Astrocyte (in vitro differentiated cells and primary cell): ENCODE measurements at regions not wholly inside any gene's neighbourhood (a gene's known extent, or its start where the extent isn't known, plus 50 kb on each side); places are given as distances from the start of the nearest gene placed in this dataset.
A peak's percentile ranks its signal among the peaks of the same experiment; 100 is the strongest.

Experiments
- DNase-seq: peaks from one replicate; pipeline ENCODE4 v3.0.0-alpha.2; 2010; ENCODE audit warnings: low read depth
- FAIRE-seq: peaks from 2 replicates; lab custom pipeline; 2011; peaks lifted over from hg19 to GRCh38; lab: Jason Lieb, UNC
- H2AFZ ChIP-seq: 2 replicates; pipeline ENCODE4 v1.6.0; 2012; ENCODE audit warnings: low read depth, low read length, inconsistent platforms
- H3K27ac ChIP-seq: 2 replicates; pipeline ENCODE4 v1.5.1; 2011; ENCODE audit warnings: low read depth, low read length, inconsistent platforms
- H3K27me3 ChIP-seq: 2 replicates; pipeline ENCODE4 v1.6.0; 2011; ENCODE audit warnings: low read length, inconsistent platforms; ENCODE audit not compliant: insufficient read depth
- H3K36me3 ChIP-seq: 2 replicates; pipeline ENCODE4 v1.5.1; 2011; ENCODE audit warnings: low read length, inconsistent platforms; ENCODE audit not compliant: insufficient read depth
- H3K4me1 ChIP-seq: 2 replicates; pipeline ENCODE4 v1.5.1; 2011; ENCODE audit warnings: low read length, inconsistent platforms; ENCODE audit not compliant: insufficient read depth
- H3K4me2 ChIP-seq: 2 replicates; pipeline ENCODE4 v1.6.0; 2012; ENCODE audit warnings: low read length, inconsistent platforms
- H3K4me3 ChIP-seq: 2 replicates; pipeline ENCODE4 v1.5.1; 2011; ENCODE audit warnings: low read depth, mild to moderate bottlenecking, low read length, inconsistent platforms; ENCODE audit not compliant: insufficient read depth
- H3K79me2 ChIP-seq: 2 replicates; pipeline ENCODE4 v1.6.0; 2012; ENCODE audit warnings: mild to moderate bottlenecking, low read length, inconsistent platforms; ENCODE audit not compliant: insufficient read depth
- H3K9ac ChIP-seq: 2 replicates; pipeline ENCODE4 v1.6.0; 2012; ENCODE audit warnings: mild to moderate bottlenecking, low read length, inconsistent platforms
- H3K9me3 ChIP-seq: 2 replicates; pipeline ENCODE4 v1.5.1; 2012; ENCODE audit warnings: low read depth, mild to moderate bottlenecking, low read length, inconsistent platforms; ENCODE audit not compliant: insufficient read depth
- H4K20me1 ChIP-seq: 2 replicates; pipeline ENCODE4 v1.6.0; 2012; ENCODE audit warnings: low read length, inconsistent platforms; ENCODE audit not compliant: insufficient read depth
- H3K27ac Mint-ChIP-seq: one replicate; pipeline ENCODE4 v1.8.0; 2021; ENCODE audit warnings: mild to moderate bottlenecking, mixed read lengths; ENCODE audit not compliant: unreplicated experiment
- H3K27me3 Mint-ChIP-seq: one replicate; pipeline ENCODE4 v1.8.0; 2021; ENCODE audit warnings: low read depth, mixed read lengths; ENCODE audit not compliant: unreplicated experiment
- H3K36me3 Mint-ChIP-seq: one replicate; pipeline ENCODE4 v1.8.0; 2021; ENCODE audit warnings: low read depth, mixed read lengths; ENCODE audit not compliant: unreplicated experiment
- H3K4me1 Mint-ChIP-seq: one replicate; pipeline ENCODE4 v1.8.0; 2021; ENCODE audit warnings: low read depth, mixed read lengths; ENCODE audit not compliant: unreplicated experiment
- H3K4me3 Mint-ChIP-seq: one replicate; pipeline ENCODE4 v1.8.0; 2021; ENCODE audit warnings: mild to moderate bottlenecking, moderate library complexity, mixed read lengths; ENCODE audit not compliant: unreplicated experiment
- H3K9me3 Mint-ChIP-seq: one replicate; pipeline ENCODE4 v1.8.0; 2021; ENCODE audit warnings: mild to moderate bottlenecking, mixed read lengths; ENCODE audit not compliant: unreplicated experiment
- EZH2 ChIP-seq: IDR thresholded peaks from 2 replicates; pipeline ENCODE4 v1.6.1; 2012; ENCODE audit warnings: mild to moderate bottlenecking, low read length, inconsistent platforms; ENCODE audit not compliant: insufficient read depth
- TF ChIP-seq, protein P1 (sequence below): IDR thresholded peaks from 2 replicates; pipeline ENCODE4 v1.5.1; 2011; ENCODE audit warnings: low read depth, mild to moderate bottlenecking, inconsistent platforms, low read length, moderate library complexity; ENCODE audit not compliant: insufficient read depth

GRCh38 chr9:135214054-135214640 lies 126.7 kb downstream of the OLFM1 start:
- H3K4me3 ChIP-seq = no peak overlapping the region
- TF ChIP-seq, protein P1, sequence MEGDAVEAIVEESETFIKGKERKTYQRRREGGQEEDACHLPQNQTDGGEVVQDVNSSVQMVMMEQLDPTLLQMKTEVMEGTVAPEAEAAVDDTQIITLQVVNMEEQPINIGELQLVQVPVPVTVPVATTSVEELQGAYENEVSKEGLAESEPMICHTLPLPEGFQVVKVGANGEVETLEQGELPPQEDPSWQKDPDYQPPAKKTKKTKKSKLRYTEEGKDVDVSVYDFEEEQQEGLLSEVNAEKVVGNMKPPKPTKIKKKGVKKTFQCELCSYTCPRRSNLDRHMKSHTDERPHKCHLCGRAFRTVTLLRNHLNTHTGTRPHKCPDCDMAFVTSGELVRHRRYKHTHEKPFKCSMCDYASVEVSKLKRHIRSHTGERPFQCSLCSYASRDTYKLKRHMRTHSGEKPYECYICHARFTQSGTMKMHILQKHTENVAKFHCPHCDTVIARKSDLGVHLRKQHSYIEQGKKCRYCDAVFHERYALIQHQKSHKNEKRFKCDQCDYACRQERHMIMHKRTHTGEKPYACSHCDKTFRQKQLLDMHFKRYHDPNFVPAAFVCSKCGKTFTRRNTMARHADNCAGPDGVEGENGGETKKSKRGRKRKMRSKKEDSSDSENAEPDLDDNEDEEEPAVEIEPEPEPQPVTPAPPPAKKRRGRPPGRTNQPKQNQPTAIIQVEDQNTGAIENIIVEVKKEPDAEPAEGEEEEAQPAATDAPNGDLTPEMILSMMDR = no peak
- TF ChIP-seq EZH2 = no peak
- no peak overlapping the region for H3K4me3 Mint-ChIP-seq
- H3K9me3 ChIP-seq = peaks cover 7% of the 10 kb centered on the region
- FAIRE-seq (no peak), DNase-seq (no peak)
- H3K36me3 Mint-ChIP-seq = no peaks in the 10 kb centered on the region
- H3K27me3 Mint-ChIP-seq = peaks cover 58% of the 10 kb centered on the region
- no peaks in the 10 kb centered on the region for H3K36me3 ChIP-seq
- H3K27ac ChIP-seq = no peak overlapping the region
- no peak overlapping the region for H2AFZ ChIP-seq
- no peaks in the 10 kb centered on the region for H4K20me1 ChIP-seq
- no peak overlapping the region for H3K27ac Mint-ChIP-seq
- no peaks in the 10 kb centered on the region for H3K79me2 ChIP-seq
- H3K27me3 ChIP-seq = peaks cover 9% of the 10 kb centered on the region
- peaks cover 11% of the 10 kb centered on the region for H3K9me3 Mint-ChIP-seq
- H3K9ac ChIP-seq = no peak overlapping the region
- H3K4me1 ChIP-seq = no peaks in the 10 kb centered on the region
- H3K4me1 Mint-ChIP-seq = no peaks in the 10 kb centered on the region
- H3K4me2 ChIP-seq = no peak overlapping the region

DNA sequence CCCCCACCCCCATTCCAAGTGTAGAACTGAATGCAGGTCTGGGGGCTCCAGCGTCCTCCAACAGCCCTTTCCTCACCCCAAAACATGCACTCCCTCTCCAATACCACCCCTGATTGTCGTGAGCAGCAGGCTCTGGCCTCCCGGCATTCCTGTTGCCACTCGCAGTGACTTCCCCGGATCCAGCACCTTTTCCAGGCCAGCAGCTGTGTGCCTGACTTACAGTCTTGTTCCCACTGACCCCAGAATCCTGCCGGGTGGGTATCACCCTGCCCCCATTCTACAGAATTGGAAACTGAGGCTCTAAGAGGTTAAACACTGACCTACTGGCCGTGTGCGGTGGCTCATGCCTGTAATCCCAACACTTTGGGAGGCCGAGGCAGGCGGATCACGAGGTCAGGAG lies 127.2 kb downstream of the OLFM1 start:
- Histone ChIP-seq H3K4me3 (no peak overlapping the region), H3K27me3 (peaks cover 9% of the 10 kb centered on the region), H3K27ac (no peak overlapping the region), H4K20me1 (no peaks in the 10 kb centered on the region), H3K9me3 (peaks cover 4% of the 10 kb centered on the region), H3K79me2 (no peaks in the 10 kb centered on the region), H3K9ac (no peak overlapping the region), H3K4me2 (no peak overlapping the region), H3K4me1 (no peaks in the 10 kb centered on the region), H3K36me3 (no peaks in the 10 kb centered on the region), H2AFZ (no peak overlapping the region)
- peaks cover 11% of the 10 kb centered on the region for H3K9me3 Mint-ChIP-seq
- no peak for DNase-seq
- no peak overlapping the region for H3K27ac Mint-ChIP-seq
- TF ChIP-seq, protein P1 = no peak
- TF ChIP-seq EZH2 = no peak
- no peak overlapping the region for H3K4me3 Mint-ChIP-seq
- no peak for FAIRE-seq
- H3K27me3 Mint-ChIP-seq = peaks cover 60% of the 10 kb centered on the region
- no peaks in the 10 kb centered on the region for H3K36me3 Mint-ChIP-seq
- H3K4me1 Mint-ChIP-seq = no peaks in the 10 kb centered on the region

DNA sequence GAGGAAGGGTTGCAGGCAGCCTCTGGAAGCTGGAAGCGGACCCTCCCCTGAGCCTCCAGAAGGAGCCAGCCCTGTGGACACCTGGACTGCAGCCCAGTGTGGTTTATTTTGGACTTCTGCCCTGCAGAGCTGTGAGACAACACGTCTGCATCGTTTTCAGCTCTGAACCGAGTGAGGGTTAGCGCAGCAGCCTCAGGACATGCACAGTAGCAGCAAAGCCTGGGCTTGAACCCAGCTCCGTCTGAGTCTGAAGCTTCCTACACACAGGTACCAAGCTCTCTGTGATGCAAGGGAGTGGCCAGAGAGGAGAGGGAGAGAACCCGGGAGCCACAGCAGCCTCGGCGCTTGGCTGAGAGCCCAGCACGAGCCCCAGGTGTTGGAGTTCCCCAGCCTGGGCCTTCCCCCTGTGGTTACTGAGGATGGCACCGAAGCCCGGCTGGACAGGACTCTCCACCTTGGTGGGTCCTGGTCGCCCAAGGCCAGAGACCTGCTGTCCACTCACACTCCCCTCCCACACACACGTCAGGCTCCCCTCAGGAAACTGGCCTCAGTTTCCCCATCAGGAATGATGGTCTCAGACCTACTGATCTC lies 128.2 kb downstream of the OLFM1 start:
- no peaks in the 10 kb centered on the region for H3K36me3 Mint-ChIP-seq
- Histone ChIP-seq H3K27ac (no peak overlapping the region), H4K20me1 (no peaks in the 10 kb centered on the region), H3K27me3 (peaks cover 9% of the 10 kb centered on the region), H3K36me3 (no peaks in the 10 kb centered on the region), H3K79me2 (no peaks in the 10 kb centered on the region), H3K9ac (no peak overlapping the region), H3K4me3 (no peak overlapping the region), H2AFZ (no peak overlapping the region), H3K4me1 (no peaks in the 10 kb centered on the region), H3K4me2 (no peak overlapping the region), H3K9me3 (peaks cover 4% of the 10 kb centered on the region)
- H3K9me3 Mint-ChIP-seq = peaks cover 9% of the 10 kb centered on the region
- no peak overlapping the region for H3K27ac Mint-ChIP-seq
- H3K4me1 Mint-ChIP-seq = no peaks in the 10 kb centered on the region
- DNase-seq (peak; percentile 2), FAIRE-seq (no peak)
- no peak overlapping the region for H3K4me3 Mint-ChIP-seq
- H3K27me3 Mint-ChIP-seq = peaks cover 53% of the 10 kb centered on the region
- TF ChIP-seq EZH2 = no peak
- TF ChIP-seq, protein P1 = no peak
